GM20000 (cell line): ENCODE measurements at regions not wholly inside any gene's neighbourhood (a gene's known extent, or its start where the extent isn't known, plus 50 kb on each side); places are given as distances from the start of the nearest gene placed in this dataset.
"Not testable (repeated sequence)": the region's sequence is repeated elsewhere in the genome, so short reads cannot be mapped to it uniquely, and the experiment has no call there.

ENCODE experiments used
- DNase-seq: peaks from one replicate; pipeline ENCODE4 v3.0.0; 2012; ENCODE audit warnings: low spot score
- CTCF ChIP-seq: IDR thresholded peaks from 2 replicates; pipeline ENCODE4 v1.5.1; 2012; ENCODE audit warnings: mild to moderate bottlenecking, control low read depth; ENCODE audit errors: extremely low read depth, missing control alignments

GRCh38 chrX:65331371-65331770 lies 203.2 kb downstream of the LAS1L start:
- no peak for DNase-seq
- no peak for TF ChIP-seq CTCF

- no peak for TF ChIP-seq CTCF
- DNase-seq = no peak
Observed at GRCh38 chrX:65300104-65300809, 234.3 kb downstream of the LAS1L start.

GRCh38 chrX:65282905-65283304 lies 251.7 kb downstream of the LAS1L start:
- DNase-seq = not testable (repeated sequence)

- no peak for TF ChIP-seq CTCF
- DNase-seq = no peak
Observed at GRCh38 chrX:65273152-65273551, 261.4 kb downstream of the LAS1L start.

GRCh38 chrX:65266482-65266881 lies 268.1 kb downstream of the LAS1L start:
- no peak for TF ChIP-seq CTCF
- DNase-seq = no peak

- no peak for DNase-seq
- no peak for TF ChIP-seq CTCF
Observed at GRCh38 chrX:65253817-65254216, 277.6 kb upstream of the ZC4H2 start.

- TF ChIP-seq CTCF = no peak
- no peak for DNase-seq
Observed at GRCh38 chrX:65241059-65241721, 264.9 kb upstream of the ZC4H2 start.

- no peak for DNase-seq
- no peak for TF ChIP-seq CTCF
Observed at GRCh38 chrX:65203545-65203944, 227.3 kb upstream of the ZC4H2 start.
